MM.1S (cell line): ENCODE measurements at regions not wholly inside any gene's neighbourhood (a gene's known extent, or its start where the extent isn't known, plus 50 kb on each side); places are given as distances from the start of the nearest gene placed in this dataset.

ENCODE experiments used
- CTCF ChIP-seq: fragments of 300-600 bp; sonication (generic); IDR thresholded peaks from 2 replicates; pipeline ENCODE4 v1.5.1; 2016; ENCODE audit warnings: antibody characterized with exemption, low read length, mixed read lengths
- EZH2 ChIP-seq: fragments of 300-600 bp; sonication (generic); optimal IDR thresholded peaks from 2 replicates; pipeline ENCODE3; 2017; ENCODE audit warnings: low read depth, mild to moderate bottlenecking, antibody characterized with exemption, low read length, mixed read lengths

- TF ChIP-seq CTCF (no peak), EZH2 (no peak)
These were observed 55.9 kb upstream of the NAV3 start for GRCh38 chr12:77774761-77775160.
